Small intestine (tissue), 7 donors: ENCODE measurements at regions not wholly inside any gene's neighbourhood (a gene's known extent, or its start where the extent isn't known, plus 50 kb on each side); places are given as distances from the start of the nearest gene placed in this dataset.
"Not testable (repeated sequence)": the region's sequence is repeated elsewhere in the genome, so short reads cannot be mapped to it uniquely, and the experiment has no call there.

Source experiments
- DNase-seq, 2 donors: peaks; one replicate each; pipeline versions ENCODE4 v3.0.0 to v3.0.0-alpha.2; 2013
- FAIRE-seq: peaks from 2 replicates; lab custom pipeline; 2012; peaks lifted over from hg19 to GRCh38; lab: Jason Lieb, UNC
- H3K27ac ChIP-seq, 3 donors: one replicate each; pipeline ENCODE4 v1.5.1; 2013; ENCODE audit warnings: low read length in 2 of 3, mild to moderate bottlenecking in 2 of 3, control low read depth in 1 of 3, inconsistent platforms in 1 of 3, low read depth in 1 of 3, moderate library complexity in 1 of 3
- H3K27me3 ChIP-seq, 3 donors: one replicate each; pipeline ENCODE4 v1.6.1; 2013; ENCODE audit warnings: low read length in 3 of 3, inconsistent platforms in 1 of 3; ENCODE audit not compliant: control insufficient read depth in 3 of 3, insufficient read depth in 3 of 3
- H3K36me3 ChIP-seq, 3 donors: one replicate each; pipeline ENCODE4 v1.6.1; 2013; ENCODE audit warnings: low read length in 3 of 3, inconsistent platforms in 1 of 3, low read depth in 1 of 3, mild to moderate bottlenecking in 1 of 3, moderate library complexity in 1 of 3; ENCODE audit not compliant: control insufficient read depth in 3 of 3, insufficient read depth in 2 of 3
- H3K4me1 ChIP-seq, 3 donors: one replicate each; pipeline ENCODE4 v1.6.1; 2013; ENCODE audit warnings: low read length in 2 of 3, inconsistent platforms in 1 of 3, low read depth in 1 of 3, mild to moderate bottlenecking in 1 of 3, moderate library complexity in 1 of 3; ENCODE audit not compliant: control insufficient read depth in 3 of 3, insufficient read depth in 2 of 3
- H3K4me3 ChIP-seq, 3 donors: one replicate each; pipeline ENCODE4 v1.5.1; 2013; ENCODE audit warnings: low read length in 3 of 3, control low read depth in 1 of 3, inconsistent platforms in 1 of 3, low read depth in 1 of 3, mild to moderate bottlenecking in 1 of 3, moderate library complexity in 1 of 3
- H3K9me3 ChIP-seq, 2 donors: one replicate each; pipeline ENCODE4 v1.6.1; 2013; ENCODE audit warnings: low read depth in 1 of 2, low read length in 1 of 2; ENCODE audit not compliant: control insufficient read depth in 2 of 2, insufficient read depth in 1 of 2
- WGBS, 3 donors: extraction: QIAGEN DNeasy Blood & Tissue Kit; methylation state at CpG; one replicate each; pipeline ENCODE4 v1.1.7; 2013; 5-methylcytosine and 5-hydroxymethylcytosine counted together
- donor health status: healthy with polysubstance abuse.
- donor health status: control.
- donor health status: control.
- donor health status: Bipolar disorder and iron deficiency.
- donor health status: healthy.

DNA sequence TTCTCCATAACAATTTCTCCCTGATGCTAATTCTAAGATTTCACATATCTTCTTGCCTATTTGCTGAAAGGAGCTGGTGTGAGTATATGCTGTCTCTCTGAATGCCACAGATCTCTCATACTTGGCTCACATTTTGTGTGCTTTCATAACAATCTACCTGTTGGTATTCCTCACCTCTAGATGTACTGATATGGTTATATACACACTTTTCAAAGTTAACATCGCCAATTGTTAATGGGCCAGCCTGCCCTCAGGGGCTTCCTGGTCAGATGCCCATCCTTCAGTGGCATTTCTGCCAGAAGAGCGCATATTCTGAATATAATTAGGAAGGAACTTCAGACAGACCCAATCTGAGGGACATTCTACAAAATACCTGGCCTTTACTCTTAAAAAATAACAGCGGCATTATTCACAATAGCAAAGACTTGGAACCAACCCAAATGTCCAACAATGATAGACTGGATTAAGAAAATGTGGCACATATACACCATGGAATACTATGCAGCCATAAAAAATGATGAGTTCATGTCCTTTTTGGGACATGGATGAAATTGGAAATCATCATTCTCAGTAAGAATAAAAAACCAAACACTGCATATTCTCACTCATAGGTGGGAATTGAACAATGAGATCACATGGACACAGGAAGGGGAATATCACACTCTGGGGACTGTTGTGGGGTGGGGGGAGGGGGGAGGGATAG lies 123.9 kb upstream of the FAT1 start:
- WGBS, 3 donors = 87 to 95% (median 91%) methylated on average over 3 of the region's 3 CpGs
- H3K4me3 ChIP-seq, H3K36me3 ChIP-seq, H3K27ac ChIP-seq, DNase-seq, H3K27me3 ChIP-seq, H3K9me3 ChIP-seq, FAIRE-seq: not testable (repeated sequence)
- peaks cover 2 to 31% (median 5%) of the 10 kb centered on the region in 3 donors for H3K4me1 ChIP-seq

DNA sequence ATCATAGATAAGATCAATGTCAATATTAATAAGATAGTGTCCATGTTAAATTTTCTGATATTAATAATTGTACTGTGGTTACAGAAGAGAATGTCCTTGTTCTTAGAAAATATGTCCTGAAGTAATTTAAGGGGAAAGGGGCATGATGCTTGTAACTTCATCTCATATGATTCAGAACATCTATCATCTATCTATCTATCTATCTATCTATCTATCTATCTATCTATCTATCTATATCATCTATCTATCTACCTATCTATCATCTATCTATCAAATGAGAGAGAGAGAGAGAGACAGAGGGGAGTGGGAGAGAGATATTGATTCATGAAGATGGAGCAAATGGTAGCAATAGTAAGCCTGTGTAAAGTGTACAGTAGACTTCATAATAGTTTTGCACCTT lies 124.8 kb upstream of the FAT1 start:
- Histone ChIP-seq H3K27me3 (no peaks in the 10 kb centered on the region), H3K27ac (no peak overlapping the region), H3K36me3 (no peaks in the 10 kb centered on the region), H3K4me1 (peaks cover 2 to 39% (median 5%) of the 10 kb centered on the region in 3 donors), H3K9me3 (peaks cover 0 to 4% of the 10 kb centered on the region in 2 donors), H3K4me3 (no peak overlapping the region)
- DNase-seq = no peak
- no peak for FAIRE-seq

DNA sequence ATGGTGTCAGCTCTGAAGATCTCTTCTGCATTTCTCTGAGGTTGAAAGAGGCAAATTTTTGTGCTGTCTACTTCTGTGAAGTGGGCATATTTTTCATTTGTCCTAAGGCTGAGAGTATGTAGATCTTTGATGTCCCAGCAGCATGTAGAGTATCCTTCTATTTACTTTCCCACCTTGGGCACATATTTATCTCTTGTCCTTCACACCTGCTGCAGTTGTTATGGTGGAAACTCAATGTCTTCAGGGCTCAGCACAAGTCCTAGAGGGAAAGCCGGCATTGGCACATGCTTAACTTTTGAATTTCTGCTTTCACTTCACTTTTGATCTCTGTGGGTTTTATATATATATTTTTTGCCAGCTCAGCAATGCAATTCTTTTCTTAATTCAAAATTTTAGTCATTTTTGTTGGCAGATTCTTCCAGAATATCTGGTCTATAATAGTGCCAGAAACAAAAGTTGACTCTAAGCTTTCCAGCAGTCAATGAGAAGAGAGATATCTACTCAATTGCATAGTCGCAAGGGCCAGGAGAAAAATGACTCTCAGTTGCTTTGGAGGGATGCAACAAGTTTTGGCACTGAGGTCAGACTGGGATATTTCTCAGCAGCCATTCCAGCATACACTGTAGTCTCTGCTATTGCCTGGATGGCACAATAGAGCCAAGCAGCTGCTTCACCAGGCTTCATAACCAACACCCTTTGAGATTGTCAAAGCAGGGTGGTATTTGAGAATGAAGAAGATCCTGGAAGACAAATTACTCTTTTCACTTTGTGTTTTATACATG lies 127.8 kb upstream of the FAT1 start:
- FAIRE-seq (no peak), DNase-seq (peak; percentile 20 to 31)
- Histone ChIP-seq H3K4me1 (peaks cover 0 to 29% (median 3%) of the 10 kb centered on the region in 3 donors), H3K4me3 (no peak overlapping the region), H3K27ac (peak overlapping the region; percentile 68 to 87 (median 75)), H3K9me3 (peaks cover 0 to 4% of the 10 kb centered on the region in 2 donors), H3K36me3 (no peaks in the 10 kb centered on the region), H3K27me3 (no peaks in the 10 kb centered on the region)
- 41 to 69% (median 49%) methylated on average over 2 of the region's 2 CpGs for WGBS, 3 donors

DNA sequence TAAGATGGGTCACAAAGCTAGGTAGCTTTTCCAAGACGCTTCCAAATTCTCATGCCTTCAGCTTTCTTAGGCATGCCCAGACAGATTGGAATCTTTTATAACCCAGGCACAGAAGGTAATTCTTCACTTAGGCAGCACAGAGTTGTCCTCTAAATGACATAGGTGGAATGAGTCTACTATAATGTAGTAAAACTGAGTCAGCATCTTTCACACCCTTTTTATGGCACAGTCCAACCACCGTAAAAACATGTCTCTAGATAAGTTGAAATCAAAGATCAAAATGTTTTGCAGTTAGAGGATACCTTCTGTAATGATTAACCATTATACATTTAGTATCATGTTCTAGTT lies 128.4 kb upstream of the FAT1 start:
- Histone ChIP-seq H3K4me3 (no peak overlapping the region), H3K4me1 (peaks cover 0 to 29% (median 4%) of the 10 kb centered on the region in 3 donors), H3K27me3 (no peaks in the 10 kb centered on the region), H3K27ac (peak overlapping the region; percentile 68 to 87 (median 75)), H3K9me3 (peaks cover 0 to 4% of the 10 kb centered on the region in 2 donors), H3K36me3 (no peaks in the 10 kb centered on the region)
- DNase-seq (peak; percentile 87 to 96), FAIRE-seq (peak; percentile 94)
- WGBS, 3 donors = 9 to 53% (median 27%) methylated on average over 2 of the region's 2 CpGs

DNA sequence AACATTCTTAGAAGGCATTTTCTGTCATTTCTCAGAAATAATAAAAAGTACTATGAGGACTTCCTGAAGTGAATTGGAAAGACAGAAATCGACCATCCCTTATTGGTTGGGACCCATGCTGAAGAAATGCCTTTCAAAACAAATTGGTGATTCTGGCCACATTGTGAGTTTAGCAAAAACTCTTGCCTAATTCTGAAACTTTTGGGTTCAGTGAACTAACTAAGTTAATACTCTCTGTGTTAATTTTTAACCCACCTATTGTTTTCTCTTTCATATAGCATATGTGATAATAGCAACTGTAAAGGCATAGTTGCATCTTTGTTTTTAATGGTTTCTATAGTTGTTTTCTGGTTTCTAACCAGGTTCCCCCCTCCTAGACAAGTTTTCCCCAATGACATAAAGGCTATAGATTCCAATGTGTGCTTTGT lies 129.3 kb upstream of the FAT1 start:
- H3K27ac ChIP-seq = peak overlapping the region in 2 of 3 donors; percentile 71 to 75
- no peak for FAIRE-seq
- WGBS, 3 donors = 21 to 35% (median 29%) methylated on average over 1 of the region's 1 CpG
- H3K36me3 ChIP-seq = no peaks in the 10 kb centered on the region
- no peaks in the 10 kb centered on the region for H3K27me3 ChIP-seq
- peaks cover 0 to 4% of the 10 kb centered on the region in 2 donors for H3K9me3 ChIP-seq
- no peak overlapping the region for H3K4me3 ChIP-seq
- peaks cover 0 to 29% (median 4%) of the 10 kb centered on the region in 3 donors for H3K4me1 ChIP-seq
- DNase-seq = peak; percentile 9 to 54

DNA sequence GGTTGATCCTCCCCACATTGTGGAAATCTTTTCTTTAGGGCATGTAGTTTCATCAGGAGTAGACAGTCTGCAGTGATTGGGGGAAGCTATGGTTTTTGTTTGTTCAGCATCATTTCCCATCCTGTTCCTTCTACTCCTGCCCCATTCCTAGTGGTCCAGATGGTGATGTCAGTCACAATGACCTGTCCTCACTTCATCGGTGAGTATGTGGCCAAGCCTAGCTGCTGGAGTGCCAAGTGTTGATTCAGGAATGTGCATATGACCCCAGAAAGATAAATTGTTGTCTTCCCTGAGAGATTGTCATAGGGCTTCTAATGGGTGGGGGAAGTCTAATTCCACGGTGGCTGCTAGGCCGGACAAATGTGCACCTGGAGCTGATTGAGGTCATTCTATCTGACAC lies 130.6 kb upstream of the FAT1 start:
- Histone ChIP-seq H3K4me1 (peaks cover 0 to 29% (median 4%) of the 10 kb centered on the region in 3 donors), H3K36me3 (no peaks in the 10 kb centered on the region), H3K9me3 (peaks cover 0 to 4% of the 10 kb centered on the region in 2 donors), H3K27me3 (no peaks in the 10 kb centered on the region), H3K27ac (peak overlapping the region in 1 of 3 donors; percentile 75), H3K4me3 (no peak overlapping the region)
- 43 to 82% (median 74%) methylated on average over 3 of the region's 3 CpGs for WGBS, 3 donors
- FAIRE-seq (no peak), DNase-seq (no peak)

DNA sequence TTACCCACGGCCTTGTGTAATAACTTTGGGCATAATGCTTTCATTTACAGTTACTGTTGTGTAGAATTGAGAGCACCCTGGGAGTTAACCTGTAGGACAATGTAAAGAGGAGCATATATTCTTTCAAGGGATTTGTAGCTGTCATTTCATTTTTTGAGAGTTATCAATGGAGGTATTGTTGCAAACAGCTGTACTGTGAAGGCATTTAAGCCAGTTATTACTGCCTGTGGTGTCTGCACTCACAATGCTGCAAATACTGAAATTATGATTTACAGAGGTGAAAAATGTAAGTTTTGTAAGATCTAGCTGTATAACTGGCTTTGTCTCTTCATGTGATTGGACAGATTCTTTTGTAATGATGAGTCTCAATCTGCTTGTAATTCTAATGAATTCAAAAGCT lies 131.5 kb upstream of the FAT1 start:
- DNase-seq (no peak), FAIRE-seq (no peak)
- no peak overlapping the region for H3K27ac ChIP-seq
- no peaks in the 10 kb centered on the region for H3K36me3 ChIP-seq
- peaks cover 0 to 29% (median 4%) of the 10 kb centered on the region in 3 donors for H3K4me1 ChIP-seq
- H3K9me3 ChIP-seq = peaks cover 0 to 3% of the 10 kb centered on the region in 2 donors
- no peaks in the 10 kb centered on the region for H3K27me3 ChIP-seq
- H3K4me3 ChIP-seq = no peak overlapping the region
- 84 to 95% (median 95%) methylated on average over 1 of the region's 1 CpG for WGBS, 3 donors

DNA sequence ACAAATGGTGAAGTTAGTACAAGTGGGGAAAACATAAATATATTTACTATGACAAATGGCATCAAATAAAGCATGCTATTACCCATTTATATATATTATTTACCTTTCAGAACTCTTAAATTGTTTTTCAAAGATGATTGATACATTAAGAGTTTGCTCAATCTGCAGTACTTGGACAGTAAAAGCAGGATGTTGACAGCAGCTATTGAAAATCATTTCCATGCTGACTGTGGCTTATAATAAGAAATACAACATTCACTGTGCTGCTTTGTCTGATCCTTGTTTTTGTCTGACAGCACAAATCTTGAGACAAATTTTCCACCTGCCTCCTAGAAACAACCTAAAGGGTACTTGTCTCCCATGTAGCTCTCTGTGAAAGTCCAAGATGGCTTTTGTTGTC lies 134.1 kb upstream of the FAT1 start:
- no peaks in the 10 kb centered on the region for H3K9me3 ChIP-seq
- no peak overlapping the region for H3K4me3 ChIP-seq
- no peak for DNase-seq
- no peaks in the 10 kb centered on the region for H3K36me3 ChIP-seq
- H3K27me3 ChIP-seq = no peaks in the 10 kb centered on the region
- H3K27ac ChIP-seq = no peak overlapping the region
- H3K4me1 ChIP-seq = peaks cover 0 to 17% (median 2%) of the 10 kb centered on the region in 3 donors
- FAIRE-seq = no peak
